ENCODE measurements at regions not wholly inside any gene's neighbourhood (a gene's known extent, or its start where the extent isn't known, plus 50 kb on each side); places are given as distances from the start of the nearest gene placed in this dataset.

DNA sequence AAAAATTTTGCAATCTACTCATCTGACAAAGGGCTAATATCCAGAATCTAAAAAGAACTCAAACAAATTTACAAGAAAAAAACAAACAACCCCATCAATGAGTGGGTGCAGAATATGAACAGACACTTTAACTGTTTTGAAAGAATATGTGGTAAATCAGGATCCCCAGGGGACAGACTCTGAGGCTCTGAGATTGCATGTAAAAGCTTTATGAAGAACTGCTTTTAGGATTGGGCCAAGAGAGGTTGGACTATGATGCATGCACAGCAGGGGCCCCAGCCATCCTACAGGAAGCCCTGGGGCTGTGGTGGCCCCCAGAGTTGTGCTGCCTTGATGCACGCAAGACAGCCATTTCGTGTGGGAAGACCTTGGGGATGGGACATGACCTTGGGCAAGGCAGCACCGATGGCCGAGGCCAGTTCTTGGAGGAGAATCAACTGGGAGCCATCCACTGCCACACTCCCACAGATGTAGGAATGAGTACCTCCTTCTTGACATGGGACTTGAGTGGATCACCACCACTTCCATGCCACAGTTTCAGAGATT is 298.1 kb upstream of the THBS1 start (continued):
- TF ChIP-seq TEAD4 (IDR thresholded peaks at IDR 0.05; ENCODE audit: low read depth, low read length) (no peak), EP300 (IDR thresholded peaks at IDR 0.05; ENCODE audit: borderline replicate concordance in 1 of 2, low read depth in 2 of 2, low read length in 2 of 2) (no peak), RXRA (IDR thresholded peaks at IDR 0.05; ENCODE audit: insufficient read depth, low read depth, low read length) (no peak), BACH1 (IDR thresholded peaks at IDR 0.05; ENCODE audit: low read length) (no peak), EZH2 (IDR thresholded peaks at IDR 0.05; ENCODE audit: low read depth, low read length, severe bottlenecking) (no peak), RNF2 (IDR thresholded peaks at IDR 0.05; ENCODE audit: borderline replicate concordance, low read depth, low read length, missing control alignments, poor library complexity, severe bottlenecking) (no peak), GTF2F1 (IDR thresholded peaks at IDR 0.05; ENCODE audit: borderline replicate concordance, low read depth, low read length) (no peak)
